Body of pancreas (tissue), 4 donors: ENCODE measurements at regions not wholly inside any gene's neighbourhood (a gene's known extent, or its start where the extent isn't known, plus 50 kb on each side); places are given as distances from the start of the nearest gene placed in this dataset.

ENCODE experiments used
- CTCF ChIP-seq, 7 experiments: fragments of 450-650 bp in 4 of 7; fragments of 200-600 bp in 3 of 7; sonication (generic) in 3 of 7; IDR thresholded peaks; one replicate each; pipeline ENCODE4 v1.5.1; 2016 to 2019; ENCODE audit warnings: antibody characterized with exemption in 7 of 7
- POLR2A ChIP-seq, 3 donors: fragments of 450-650 bp; IDR thresholded peaks; one replicate each; pipeline ENCODE4 v1.6.1; 2016; ENCODE audit warnings: antibody characterized with exemption in 3 of 3, mild to moderate bottlenecking in 2 of 3

- no peak for TF ChIP-seq CTCF (IDR thresholded peaks at IDR 0.05)
- no peak for TF ChIP-seq POLR2A (IDR thresholded peaks at IDR 0.05)
Measured at GRCh38 chr4:144902614-144903013, 195.4 kb downstream of the ANAPC10 start.
